Endodermal cell (in vitro differentiated cells): ENCODE measurements at regions not wholly inside any gene's neighbourhood (a gene's known extent, or its start where the extent isn't known, plus 50 kb on each side); places are given as distances from the start of the nearest gene placed in this dataset.
A peak's percentile ranks its signal among the peaks of the same experiment; 100 is the strongest.

ENCODE experiments used
- DNase-seq: peaks from one replicate; pipeline ENCODE4 v3.0.0-alpha.2; 2017
- H3K27ac ChIP-seq: 2 replicates; pipeline ENCODE4 v1.5.1; 2013; ENCODE audit warnings: mild to moderate bottlenecking, low read depth, low read length, moderate library complexity
- H3K27me3 ChIP-seq: 2 replicates; pipeline ENCODE4 v1.6.1; 2013; ENCODE audit warnings: mild to moderate bottlenecking, low read length, moderate library complexity; ENCODE audit not compliant: insufficient read depth, control insufficient read depth, poor library complexity, severe bottlenecking
- H3K36me3 ChIP-seq: 2 replicates; pipeline ENCODE4 v1.7.0; 2013; ENCODE audit warnings: mild to moderate bottlenecking, low read length, moderate library complexity; ENCODE audit not compliant: control insufficient read depth, insufficient read depth
- H3K4me1 ChIP-seq: one replicate; pipeline ENCODE4 v1.7.0; 2013; ENCODE audit warnings: low read length; ENCODE audit not compliant: control insufficient read depth, insufficient read depth
- H3K4me3 ChIP-seq: 2 replicates; pipeline ENCODE4 v1.5.1; 2013; ENCODE audit warnings: mild to moderate bottlenecking, low read length, moderate library complexity
- H3K9ac ChIP-seq: 2 replicates; pipeline ENCODE4 v1.6.1; 2013; ENCODE audit warnings: mild to moderate bottlenecking, low read length, moderate library complexity; ENCODE audit not compliant: poor library complexity, severe bottlenecking; ENCODE audit errors: extremely low read depth
- H3K9me3 ChIP-seq: 2 replicates; pipeline ENCODE4 v1.6.1; 2013; ENCODE audit warnings: mild to moderate bottlenecking, low read length, moderate library complexity; ENCODE audit not compliant: control insufficient read depth
- H3K27ac Mint-ChIP-seq: 2 replicates; pipeline ENCODE4 v1.8.0; 2020; ENCODE audit warnings: mixed read lengths
- H3K27me3 Mint-ChIP-seq: 2 replicates; pipeline ENCODE4 v1.8.0; 2021; ENCODE audit warnings: mild to moderate bottlenecking, mixed read lengths; ENCODE audit not compliant: insufficient read depth
- H3K36me3 Mint-ChIP-seq: 2 replicates; pipeline ENCODE4 v1.8.0; 2020; ENCODE audit warnings: low read depth, mixed read lengths
- H3K4me1 Mint-ChIP-seq: 2 replicates; pipeline ENCODE4 v1.8.0; 2020; ENCODE audit warnings: mixed read lengths
- H3K4me3 Mint-ChIP-seq: 2 replicates; pipeline ENCODE4 v1.8.0; 2020; ENCODE audit warnings: mild to moderate bottlenecking, moderate library complexity, mixed read lengths
- H3K9me3 Mint-ChIP-seq: 2 replicates; pipeline ENCODE4 v1.8.0; 2020; ENCODE audit warnings: mild to moderate bottlenecking, mixed read lengths
- WGBS, 2 experiments: methylation state at CpG; one replicate each; pipeline versions ENCODE4 v1.1.5 to v1.1.7; 2013; ENCODE audit warnings: missing lambda C conversion rate in 2 of 2, mixed read lengths in 1 of 2; ENCODE audit not compliant: insufficient coverage in 1 of 2, insufficient read length in 1 of 2; 5-methylcytosine and 5-hydroxymethylcytosine counted together
- TF ChIP-seq, protein P1 (sequence below): fragments of 200-600 bp; sonication (generic); conservative IDR thresholded peaks from 2 replicates; pipeline ENCODE4 v1.5.0; 2021; ENCODE audit warnings: antibody characterized with exemption, mild to moderate bottlenecking

DNA sequence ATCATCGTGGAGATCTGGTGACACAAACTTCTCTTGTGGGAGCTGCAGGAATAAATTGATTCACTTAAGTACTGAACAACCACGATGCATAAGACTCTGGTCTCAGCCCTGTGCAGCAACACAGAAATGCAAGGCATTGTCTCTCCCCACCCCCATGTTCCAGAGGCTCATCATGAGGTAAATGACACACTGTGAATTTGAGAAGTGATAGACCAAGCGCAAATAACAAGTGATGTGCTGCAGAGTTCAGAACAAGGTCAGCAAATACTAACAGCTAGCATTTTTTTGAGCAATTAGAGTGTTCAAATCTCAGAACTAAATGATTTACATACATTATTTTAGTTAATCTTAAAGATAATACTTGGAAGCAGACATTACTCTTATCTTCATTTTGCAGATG is 223.7 kb downstream of the SEC16B start:
- no peak for DNase-seq
- Histone ChIP-seq H3K9ac (no peak overlapping the region), H3K4me3 (no peak overlapping the region), H3K9me3 (no peaks in the 10 kb centered on the region), H3K27me3 (no peaks in the 10 kb centered on the region), H3K4me1 (peaks cover 15% of the 10 kb centered on the region), H3K27ac (no peak overlapping the region), H3K36me3 (no peaks in the 10 kb centered on the region)
- Mint-ChIP-seq H3K27me3 (peaks cover 3% of the 10 kb centered on the region), H3K27ac (no peak overlapping the region), H3K9me3 (no peaks in the 10 kb centered on the region), H3K4me3 (no peak overlapping the region), H3K4me1 (peaks cover 12% of the 10 kb centered on the region), H3K36me3 (no peaks in the 10 kb centered on the region)
- TF ChIP-seq, protein P1, sequence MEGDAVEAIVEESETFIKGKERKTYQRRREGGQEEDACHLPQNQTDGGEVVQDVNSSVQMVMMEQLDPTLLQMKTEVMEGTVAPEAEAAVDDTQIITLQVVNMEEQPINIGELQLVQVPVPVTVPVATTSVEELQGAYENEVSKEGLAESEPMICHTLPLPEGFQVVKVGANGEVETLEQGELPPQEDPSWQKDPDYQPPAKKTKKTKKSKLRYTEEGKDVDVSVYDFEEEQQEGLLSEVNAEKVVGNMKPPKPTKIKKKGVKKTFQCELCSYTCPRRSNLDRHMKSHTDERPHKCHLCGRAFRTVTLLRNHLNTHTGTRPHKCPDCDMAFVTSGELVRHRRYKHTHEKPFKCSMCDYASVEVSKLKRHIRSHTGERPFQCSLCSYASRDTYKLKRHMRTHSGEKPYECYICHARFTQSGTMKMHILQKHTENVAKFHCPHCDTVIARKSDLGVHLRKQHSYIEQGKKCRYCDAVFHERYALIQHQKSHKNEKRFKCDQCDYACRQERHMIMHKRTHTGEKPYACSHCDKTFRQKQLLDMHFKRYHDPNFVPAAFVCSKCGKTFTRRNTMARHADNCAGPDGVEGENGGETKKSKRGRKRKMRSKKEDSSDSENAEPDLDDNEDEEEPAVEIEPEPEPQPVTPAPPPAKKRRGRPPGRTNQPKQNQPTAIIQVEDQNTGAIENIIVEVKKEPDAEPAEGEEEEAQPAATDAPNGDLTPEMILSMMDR, result no peak
- 86 to 91% methylated on average over 2 to 3 of the region's 3 CpGs for WGBS, 2 experiments

DNA sequence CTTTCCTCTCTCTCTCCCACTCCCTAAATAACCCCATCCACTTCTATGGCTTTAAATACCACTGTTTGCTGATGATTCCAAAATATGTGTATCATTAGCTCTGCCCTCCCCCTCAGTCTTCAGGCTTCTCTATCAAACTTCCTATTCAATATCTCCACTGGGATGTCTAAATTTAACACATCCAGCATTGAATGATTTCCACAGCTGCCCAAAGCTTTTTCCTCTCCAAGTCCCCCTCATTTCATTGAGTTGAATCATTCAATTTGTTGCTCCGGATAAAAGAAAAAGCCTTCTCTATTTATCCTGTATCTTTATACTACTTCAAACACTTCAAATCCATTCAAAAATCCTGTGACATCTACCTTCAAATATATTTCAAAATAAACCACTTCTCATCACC is 225.0 kb downstream of the SEC16B start:
- Mint-ChIP-seq H3K27ac (no peak overlapping the region), H3K27me3 (peaks cover 3% of the 10 kb centered on the region), H3K4me1 (peaks cover 12% of the 10 kb centered on the region), H3K36me3 (no peaks in the 10 kb centered on the region), H3K4me3 (no peak overlapping the region), H3K9me3 (no peaks in the 10 kb centered on the region)
- Histone ChIP-seq H3K27ac (no peak overlapping the region), H3K4me3 (no peak overlapping the region), H3K9me3 (no peaks in the 10 kb centered on the region), H3K4me1 (peaks cover 16% of the 10 kb centered on the region), H3K9ac (no peak overlapping the region), H3K27me3 (no peaks in the 10 kb centered on the region), H3K36me3 (no peaks in the 10 kb centered on the region)
- 56 to 63% methylated on average over 1 of the region's 1 CpG for WGBS, 2 experiments
- TF ChIP-seq, protein P1, result no peak
- DNase-seq, result no peak

DNA sequence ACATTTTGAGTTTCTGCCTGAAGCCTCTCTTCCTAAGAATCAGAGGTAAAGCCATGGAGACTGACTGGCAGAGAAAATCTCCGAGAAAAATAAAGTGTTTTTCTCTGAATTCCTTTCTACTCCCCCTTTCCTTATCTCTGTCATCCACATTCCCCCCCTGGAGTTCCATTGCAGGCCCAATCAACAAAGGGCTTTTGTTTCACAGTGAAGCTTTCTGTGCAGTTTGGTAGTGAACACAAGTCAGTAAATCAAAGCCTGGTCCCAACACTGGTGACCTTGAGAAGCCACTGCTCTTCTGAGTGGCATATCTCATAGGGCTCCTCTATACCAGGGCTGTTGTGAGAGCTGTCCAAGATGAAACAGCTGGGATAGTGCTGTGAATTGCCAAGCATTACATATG is 228.4 kb downstream of the SEC16B start:
- Mint-ChIP-seq H3K4me3 (no peak overlapping the region), H3K36me3 (no peaks in the 10 kb centered on the region), H3K9me3 (no peaks in the 10 kb centered on the region), H3K27ac (no peak overlapping the region), H3K4me1 (peaks cover 8% of the 10 kb centered on the region), H3K27me3 (peaks cover 3% of the 10 kb centered on the region)
- Histone ChIP-seq H3K4me3 (peak overlapping the region; percentile 24), H3K9ac (no peak overlapping the region), H3K36me3 (no peaks in the 10 kb centered on the region), H3K27ac (no peak overlapping the region), H3K27me3 (no peaks in the 10 kb centered on the region), H3K9me3 (no peaks in the 10 kb centered on the region), H3K4me1 (peaks cover 14% of the 10 kb centered on the region)
- DNase-seq, result no peak
- TF ChIP-seq, protein P1, result no peak
- 65 to 80% methylated on average over 1 of the region's 1 CpG for WGBS, 2 experiments
